Central memory CD8-positive, alpha-beta T cell (primary cell): ENCODE measurements at regions not wholly inside any gene's neighbourhood (a gene's known extent, or its start where the extent isn't known, plus 50 kb on each side); places are given as distances from the start of the nearest gene placed in this dataset.

Experiments
- ATAC-seq: fragments of 150-1000 bp; cut with Tn5 transposase; replicated peaks from 2 replicates; pipeline ENCODE4 v1.10.0; 2022; ENCODE audit warnings: mild to moderate bottlenecking, moderate FRiP score, moderate number of reproducible peaks; ENCODE audit not compliant: poor library complexity, severe bottlenecking; ENCODE audit errors: extremely low read depth
- DNase-seq, 2 donors: peaks; one replicate each; pipeline ENCODE4 v3.0.0; 2021; ENCODE audit warnings: low spot score in 2 of 2
- H3K27ac Mint-ChIP-seq: one replicate; pipeline ENCODE4 v1.8.0; 2022; ENCODE audit warnings: low read depth, mild to moderate bottlenecking, moderate library complexity, mixed read lengths
- H3K27me3 Mint-ChIP-seq: one replicate; pipeline ENCODE4 v1.8.0; 2022; ENCODE audit warnings: mixed read lengths
- H3K36me3 Mint-ChIP-seq: one replicate; pipeline ENCODE4 v1.8.0; 2022; ENCODE audit warnings: mild to moderate bottlenecking, moderate library complexity, mixed read lengths; ENCODE audit not compliant: insufficient read depth
- H3K4me1 Mint-ChIP-seq: one replicate; pipeline ENCODE4 v1.8.0; 2022; ENCODE audit warnings: mixed read lengths
- H3K4me3 Mint-ChIP-seq: one replicate; pipeline ENCODE4 v1.8.0; 2022; ENCODE audit warnings: mild to moderate bottlenecking, moderate library complexity, mixed read lengths
- H3K9me3 Mint-ChIP-seq: one replicate; pipeline ENCODE4 v1.8.0; 2022; ENCODE audit warnings: mixed read lengths

- Mint-ChIP-seq H3K9me3 (peaks cover 13% of the 10 kb centered on the region), H3K36me3 (no peaks in the 10 kb centered on the region), H3K4me1 (no peaks in the 10 kb centered on the region), H3K27ac (no peak overlapping the region), H3K27me3 (no peaks in the 10 kb centered on the region), H3K4me3 (no peak overlapping the region)
- no peak for DNase-seq
- ATAC-seq: no peak
These were observed 832.0 kb downstream of the TLR4 start for GRCh38 chr9:118536153-118536552.

GRCh38 chr9:118538959-118539358 is 830.3 kb downstream of the BRINP1 start:
- Mint-ChIP-seq H3K4me3 (no peak overlapping the region), H3K27me3 (no peaks in the 10 kb centered on the region), H3K27ac (no peak overlapping the region), H3K9me3 (peaks cover 16% of the 10 kb centered on the region), H3K4me1 (no peaks in the 10 kb centered on the region), H3K36me3 (no peaks in the 10 kb centered on the region)
- ATAC-seq (no peak), DNase-seq (no peak)

GRCh38 chr9:118553465-118553864 is 815.8 kb downstream of the BRINP1 start:
- peaks cover 16% of the 10 kb centered on the region for H3K9me3 Mint-ChIP-seq
- H3K4me3 Mint-ChIP-seq: no peak overlapping the region
- no peaks in the 10 kb centered on the region for H3K4me1 Mint-ChIP-seq
- H3K27ac Mint-ChIP-seq: no peak overlapping the region
- ATAC-seq: no peak
- DNase-seq: no peak
- H3K36me3 Mint-ChIP-seq: no peaks in the 10 kb centered on the region
- H3K27me3 Mint-ChIP-seq: no peaks in the 10 kb centered on the region

- ATAC-seq (no peak), DNase-seq (no peak)
- H3K27me3 Mint-ChIP-seq: no peaks in the 10 kb centered on the region
- H3K4me3 Mint-ChIP-seq: no peak overlapping the region
- H3K36me3 Mint-ChIP-seq: no peaks in the 10 kb centered on the region
- no peaks in the 10 kb centered on the region for H3K4me1 Mint-ChIP-seq
- peaks cover 16% of the 10 kb centered on the region for H3K9me3 Mint-ChIP-seq
- H3K27ac Mint-ChIP-seq: no peak overlapping the region
These were observed 814.2 kb downstream of the BRINP1 start for GRCh38 chr9:118554987-118555386.

GRCh38 chr9:118558026-118558425 is 811.2 kb downstream of the BRINP1 start:
- no peak for ATAC-seq

GRCh38 chr9:118558891-118559290 is 810.3 kb downstream of the BRINP1 start:
- no peak for ATAC-seq
- DNase-seq: no peak
- Mint-ChIP-seq H3K36me3 (no peaks in the 10 kb centered on the region), H3K27me3 (no peaks in the 10 kb centered on the region), H3K4me1 (no peaks in the 10 kb centered on the region), H3K9me3 (peaks cover 16% of the 10 kb centered on the region), H3K27ac (no peak overlapping the region), H3K4me3 (no peak overlapping the region)

More at GRCh38 chr9:118558026-118558425, 811.2 kb downstream of the BRINP1 start:
- H3K27ac Mint-ChIP-seq: no peak overlapping the region
- H3K27me3 Mint-ChIP-seq: no peaks in the 10 kb centered on the region
- H3K4me3 Mint-ChIP-seq: no peak overlapping the region
- no peak for DNase-seq
- peaks cover 16% of the 10 kb centered on the region for H3K9me3 Mint-ChIP-seq
- H3K36me3 Mint-ChIP-seq: no peaks in the 10 kb centered on the region
- H3K4me1 Mint-ChIP-seq: no peaks in the 10 kb centered on the region

GRCh38 chr9:118561051-118561450 is 808.2 kb downstream of the BRINP1 start:
- Mint-ChIP-seq H3K36me3 (no peaks in the 10 kb centered on the region), H3K27me3 (no peaks in the 10 kb centered on the region)

GRCh38 chr9:118563677-118564076 is 805.6 kb downstream of the BRINP1 start:
- no peak overlapping the region for H3K4me3 Mint-ChIP-seq
- ATAC-seq: no peak
- no peaks in the 10 kb centered on the region for H3K36me3 Mint-ChIP-seq

More at GRCh38 chr9:118561051-118561450, 808.2 kb downstream of the BRINP1 start:
- Mint-ChIP-seq H3K27ac (no peak overlapping the region), H3K4me1 (no peaks in the 10 kb centered on the region), H3K9me3 (peaks cover 12% of the 10 kb centered on the region), H3K4me3 (no peak overlapping the region)
- DNase-seq (no peak), ATAC-seq (no peak)

GRCh38 chr9:118567861-118568260 is 801.4 kb downstream of the BRINP1 start:
- no peak overlapping the region for H3K4me3 Mint-ChIP-seq
- no peaks in the 10 kb centered on the region for H3K36me3 Mint-ChIP-seq
- DNase-seq: no peak
- peaks cover 5% of the 10 kb centered on the region for H3K9me3 Mint-ChIP-seq
- H3K4me1 Mint-ChIP-seq: no peaks in the 10 kb centered on the region
- H3K27ac Mint-ChIP-seq: no peak overlapping the region
- ATAC-seq: no peak
- no peaks in the 10 kb centered on the region for H3K27me3 Mint-ChIP-seq

More at GRCh38 chr9:118563677-118564076, 805.6 kb downstream of the BRINP1 start:
- Mint-ChIP-seq H3K4me1 (no peaks in the 10 kb centered on the region), H3K27ac (no peak overlapping the region), H3K9me3 (peaks cover 1% of the 10 kb centered on the region), H3K27me3 (no peaks in the 10 kb centered on the region)
- DNase-seq: no peak

- peaks cover 5% of the 10 kb centered on the region for H3K9me3 Mint-ChIP-seq
- no peak for ATAC-seq
- H3K4me3 Mint-ChIP-seq: no peak overlapping the region
- H3K36me3 Mint-ChIP-seq: no peaks in the 10 kb centered on the region
- no peak overlapping the region for H3K27ac Mint-ChIP-seq
- no peaks in the 10 kb centered on the region for H3K27me3 Mint-ChIP-seq
- DNase-seq: no peak
- no peaks in the 10 kb centered on the region for H3K4me1 Mint-ChIP-seq
These were observed 800.5 kb downstream of the BRINP1 start for GRCh38 chr9:118568704-118569103.

GRCh38 chr9:118569148-118569547 is 800.1 kb downstream of the BRINP1 start:
- no peaks in the 10 kb centered on the region for H3K4me1 Mint-ChIP-seq

GRCh38 chr9:118570066-118570465 is 799.2 kb downstream of the BRINP1 start:
- Mint-ChIP-seq H3K4me3 (no peak overlapping the region), H3K27ac (no peak overlapping the region), H3K9me3 (peaks cover 5% of the 10 kb centered on the region), H3K27me3 (no peaks in the 10 kb centered on the region), H3K4me1 (no peaks in the 10 kb centered on the region), H3K36me3 (no peaks in the 10 kb centered on the region)
- DNase-seq (no peak), ATAC-seq (no peak)

More at GRCh38 chr9:118569148-118569547, 800.1 kb downstream of the BRINP1 start:
- Mint-ChIP-seq H3K27me3 (no peaks in the 10 kb centered on the region), H3K4me3 (no peak overlapping the region), H3K27ac (no peak overlapping the region), H3K9me3 (peaks cover 5% of the 10 kb centered on the region), H3K36me3 (no peaks in the 10 kb centered on the region)
- no peak for DNase-seq
- ATAC-seq: no peak

GRCh38 chr9:118575341-118576070 is 793.7 kb downstream of the BRINP1 start:
- Mint-ChIP-seq H3K36me3 (no peaks in the 10 kb centered on the region), H3K27ac (no peak overlapping the region), H3K4me1 (no peaks in the 10 kb centered on the region), H3K27me3 (no peaks in the 10 kb centered on the region), H3K4me3 (no peak overlapping the region), H3K9me3 (peaks cover 12% of the 10 kb centered on the region)
- no peak for DNase-seq
- ATAC-seq: no peak
